ENCODE measurements at regions not wholly inside any gene's neighbourhood (a gene's known extent, or its start where the extent isn't known, plus 50 kb on each side); places are given as distances from the start of the nearest gene placed in this dataset.

- no peak for TF ChIP-seq CREB1 (IDR thresholded peaks at IDR 0.05; ENCODE audit: low read depth)
- TF ChIP-seq, protein P1, sequence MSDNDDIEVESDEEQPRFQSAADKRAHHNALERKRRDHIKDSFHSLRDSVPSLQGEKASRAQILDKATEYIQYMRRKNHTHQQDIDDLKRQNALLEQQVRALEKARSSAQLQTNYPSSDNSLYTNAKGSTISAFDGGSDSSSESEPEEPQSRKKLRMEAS (IDR thresholded peaks at IDR 0.05) = no peak
Measured at GRCh38 chr11:81725701-81726100, 1008.0 kb downstream of the FAM181B start.

Measured in Ishikawa (cell line).